Activated T-cell treated with anti-CD3 and anti-CD28 coated beads for 24 hours (primary cell): ENCODE measurements at regions not wholly inside any gene's neighbourhood (a gene's known extent, or its start where the extent isn't known, plus 50 kb on each side); places are given as distances from the start of the nearest gene placed in this dataset.

ENCODE experiments used
- DNase-seq: peaks from one replicate; pipeline ENCODE4 v3.0.0-alpha.2; 2020; ENCODE audit warnings: low read depth

DNA sequence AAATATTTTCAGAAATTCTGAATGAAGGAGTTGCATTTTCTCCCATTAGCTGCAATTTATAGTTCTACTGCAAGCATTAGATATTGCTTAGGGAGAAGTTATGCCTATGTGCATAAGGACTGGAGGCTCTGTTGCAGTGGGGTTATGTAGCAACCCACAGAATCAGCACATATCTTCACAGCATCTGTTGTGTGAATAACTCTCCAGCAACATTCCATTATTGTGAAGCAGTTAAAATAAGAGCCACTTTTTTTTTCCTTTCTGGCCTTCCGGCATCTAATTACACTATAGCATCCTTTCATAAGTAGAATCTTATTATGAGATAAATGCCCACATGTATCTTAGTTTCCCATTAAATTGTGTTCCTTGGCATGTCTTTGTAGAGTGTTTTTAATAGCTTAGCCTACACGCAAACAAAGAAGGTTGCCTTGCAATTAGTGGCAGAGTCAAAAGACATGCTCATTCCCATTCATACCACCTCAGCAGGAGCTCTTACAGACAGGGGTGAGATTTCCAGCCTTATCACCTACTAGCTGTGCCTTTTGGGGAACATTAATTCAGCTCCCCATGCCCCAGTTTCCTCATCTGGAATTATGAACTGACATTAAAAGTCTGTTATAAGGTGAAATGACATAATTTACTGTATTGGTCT is 596.0 kb upstream of the GOT2 start:
- DNase-seq, result no peak

DNA sequence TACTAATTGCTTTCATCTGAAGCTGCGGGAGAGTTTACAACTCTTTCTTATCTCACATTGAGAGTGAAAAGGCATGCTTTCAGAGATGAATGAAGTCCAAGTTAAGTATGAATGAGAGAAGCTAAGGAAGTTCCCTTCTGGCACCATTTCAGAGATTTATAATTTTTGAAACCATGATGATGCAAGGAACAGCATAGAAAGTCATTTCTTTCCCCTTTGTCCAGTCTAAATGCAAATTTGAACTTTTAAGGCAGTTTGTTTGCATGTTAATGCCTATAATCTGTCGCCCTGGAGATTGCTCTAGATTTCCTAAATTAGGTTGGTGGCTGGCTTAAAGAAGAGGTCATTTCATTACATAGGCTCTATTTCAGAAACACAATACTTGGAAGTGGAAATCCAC is 594.8 kb upstream of the GOT2 start:
- no peak for DNase-seq

DNA sequence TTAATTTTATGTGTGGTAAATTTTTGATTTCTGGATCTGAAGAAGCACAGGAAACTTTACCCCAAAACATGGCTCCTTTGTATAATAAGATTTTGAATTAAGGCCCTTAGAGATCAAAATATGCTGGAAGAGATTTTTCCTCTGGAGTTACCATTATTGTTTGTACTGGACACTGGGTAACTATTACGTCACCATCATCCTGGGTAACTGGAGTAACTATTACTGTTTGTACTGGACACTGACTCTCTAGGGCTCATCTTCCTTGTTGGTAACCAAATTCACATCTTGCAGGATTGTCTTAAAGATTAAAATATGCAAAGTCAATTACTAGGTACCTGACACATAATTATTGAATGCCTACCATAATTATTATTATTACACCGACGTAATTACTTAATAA is 593.8 kb upstream of the GOT2 start:
- no peak for DNase-seq

DNA sequence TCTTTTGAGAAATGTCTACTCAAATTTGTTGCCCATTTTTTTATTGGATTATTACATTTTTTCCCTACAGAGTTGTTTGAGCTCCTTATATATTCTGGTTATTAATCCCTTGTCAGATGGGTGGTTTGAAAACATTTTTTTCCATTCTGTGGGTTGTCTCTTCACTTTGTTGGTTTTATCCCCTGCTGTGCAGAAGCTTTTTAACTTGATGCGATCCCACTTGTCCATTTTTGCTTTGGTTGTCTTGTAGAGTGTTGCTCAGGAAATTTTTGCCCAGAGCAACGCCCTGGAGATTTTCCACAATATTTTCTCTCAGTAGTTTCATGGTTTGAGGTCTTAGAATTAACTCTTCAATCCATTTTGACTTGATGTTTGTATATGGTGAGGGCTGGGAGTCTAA is 592.8 kb upstream of the GOT2 start:
- no peak for DNase-seq

DNA sequence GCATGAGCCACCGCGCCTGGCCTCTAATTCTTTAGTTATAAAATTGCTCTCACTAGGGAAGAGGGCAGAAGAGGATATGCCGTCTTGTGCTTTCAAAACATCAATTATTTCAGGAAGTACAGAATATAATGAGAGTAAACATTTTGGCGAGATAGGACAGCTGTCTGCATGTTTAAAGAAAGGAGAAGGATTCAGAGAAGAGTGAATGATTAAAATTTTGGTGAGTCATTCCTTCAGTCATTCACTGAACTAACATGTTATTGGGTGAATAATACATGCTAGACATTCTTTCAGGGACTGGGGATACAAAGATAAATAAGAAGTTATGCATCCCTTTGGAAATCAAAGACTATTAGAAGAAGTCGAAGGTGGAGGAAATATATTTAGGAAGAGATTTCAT is 590.3 kb upstream of the GOT2 start:
- DNase-seq, result no peak

DNA sequence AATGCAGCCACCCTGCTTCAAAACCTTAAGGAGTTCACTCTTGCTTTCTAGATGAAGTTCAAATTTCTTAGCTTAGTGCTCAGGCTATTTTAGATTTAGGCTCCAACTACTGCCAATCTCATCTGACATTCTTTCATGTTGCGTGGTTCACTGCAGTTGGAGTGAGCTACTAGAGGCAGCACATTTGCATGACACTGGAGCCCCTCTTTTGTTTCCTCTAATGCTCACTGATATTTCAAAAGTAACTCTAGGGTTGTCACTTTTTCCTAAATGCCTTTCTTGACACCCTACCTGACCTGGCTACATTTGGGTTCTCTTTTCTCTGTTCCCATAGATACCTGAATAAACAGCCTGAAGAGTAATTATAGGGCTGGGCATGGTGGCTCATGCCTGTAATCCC is 586.5 kb upstream of the GOT2 start:
- DNase-seq, result no peak

DNA sequence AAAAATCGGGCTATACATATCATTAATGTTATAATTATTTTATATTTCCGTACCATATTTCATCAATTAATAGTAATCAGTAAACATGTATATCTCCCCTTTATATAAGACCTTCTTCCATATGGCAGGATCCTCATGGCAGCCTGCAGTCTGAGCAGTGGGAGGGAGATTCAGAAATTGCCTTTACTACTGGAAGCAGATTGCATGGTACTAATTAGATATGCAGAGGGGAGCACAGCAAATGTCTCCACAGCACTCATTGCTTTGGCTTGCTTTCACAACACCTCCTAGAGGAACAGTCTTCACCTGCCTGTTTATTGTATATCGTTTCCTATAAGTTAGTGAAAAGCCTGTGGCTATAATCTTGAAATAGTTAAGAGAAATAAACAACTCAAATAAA is 585.8 kb upstream of the GOT2 start:
- no peak for DNase-seq

DNA sequence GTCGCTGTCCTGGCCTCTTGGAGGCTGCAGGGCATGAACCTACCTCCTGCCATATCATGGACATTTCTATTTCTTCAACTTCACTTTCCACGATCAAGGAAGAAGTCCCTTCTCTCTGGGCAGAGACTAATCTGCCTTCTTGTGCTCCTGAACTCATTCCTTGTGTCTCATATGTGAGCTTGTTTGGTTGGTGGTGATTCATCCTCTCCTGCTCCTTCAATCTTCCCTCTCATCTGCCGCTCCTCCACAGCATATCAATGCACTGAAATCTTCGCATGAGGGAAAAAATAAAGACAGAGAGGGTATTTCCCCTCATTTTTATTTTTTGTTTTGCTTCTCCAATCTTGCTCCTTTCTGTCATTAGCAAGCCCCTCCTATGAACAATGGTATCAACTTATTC is 571.7 kb upstream of the GOT2 start:
- DNase-seq, result no peak

DNA sequence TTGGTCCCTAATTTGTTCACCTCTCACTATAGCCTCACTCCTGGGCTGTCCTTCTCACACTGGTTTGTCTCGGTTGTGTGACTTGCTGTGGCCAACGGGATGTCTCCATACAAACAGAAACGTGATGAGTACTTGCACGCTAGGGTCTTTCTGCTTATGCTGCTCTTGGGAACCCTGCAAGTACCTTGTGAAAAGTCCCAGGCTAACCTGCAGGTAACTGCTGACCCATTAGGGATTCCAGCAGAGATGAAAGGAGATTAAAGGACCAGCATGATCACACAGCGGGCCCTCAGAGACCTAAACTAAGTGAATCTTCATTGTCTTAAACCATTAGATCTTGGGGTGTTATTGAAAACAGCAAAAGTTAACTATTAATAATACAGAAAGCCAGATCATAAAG is 562.8 kb upstream of the GOT2 start:
- no peak for DNase-seq

DNA sequence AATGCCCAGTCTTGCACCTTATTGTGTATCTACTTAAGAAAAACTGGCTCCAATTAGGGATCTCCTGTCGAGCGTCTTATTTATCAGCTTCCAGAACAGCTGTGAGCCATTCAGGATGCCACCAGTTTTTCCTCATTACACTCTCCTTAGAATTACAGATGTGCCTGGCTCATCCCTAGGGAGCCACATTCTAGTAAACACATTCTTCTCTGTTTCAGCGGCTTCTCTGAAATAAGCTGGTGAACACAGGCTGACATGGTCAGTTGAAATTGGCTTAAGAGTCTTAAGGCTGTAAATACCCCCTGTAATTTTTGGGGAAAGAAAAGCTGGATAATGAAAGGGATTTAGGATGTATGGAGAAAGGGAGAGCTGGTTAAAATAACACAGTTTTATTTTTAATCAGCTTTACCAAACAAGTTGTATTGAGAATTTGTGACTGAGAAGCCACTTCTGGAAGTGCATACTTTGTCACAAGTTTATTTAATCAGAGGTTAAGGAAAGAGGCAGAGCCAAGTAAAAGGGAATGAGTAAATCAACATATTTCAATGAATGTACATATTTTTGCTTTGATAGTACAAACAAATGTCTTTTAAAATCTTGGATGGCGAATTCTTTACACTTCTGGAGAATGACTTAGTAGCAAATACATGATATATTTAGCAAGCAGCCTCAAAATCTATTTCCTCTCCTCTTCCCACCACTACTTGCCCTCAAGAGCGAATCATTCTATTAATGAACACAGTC is 562.0 kb upstream of the GOT2 start:
- DNase-seq, result no peak

DNA sequence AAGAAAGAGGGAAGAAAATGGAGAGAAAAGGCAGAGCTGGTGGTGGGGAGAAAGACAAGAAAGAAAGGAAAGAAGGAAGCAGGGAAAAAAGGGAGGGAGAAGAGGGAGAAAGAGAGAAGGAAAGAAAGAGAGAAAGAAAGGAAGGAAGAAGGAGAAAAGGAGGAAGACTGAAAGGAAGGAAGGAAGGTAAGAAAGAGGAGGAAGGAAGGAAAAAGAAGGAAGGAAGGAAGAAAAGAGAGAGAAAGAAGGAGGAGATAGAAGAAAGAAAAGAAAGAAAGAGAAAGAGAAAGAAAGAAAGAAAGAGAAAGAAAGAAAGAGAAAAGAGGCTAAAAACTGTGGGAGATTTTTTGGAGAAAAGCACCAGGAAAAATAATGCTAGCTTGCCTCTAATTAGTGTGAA is 561.4 kb upstream of the GOT2 start:
- no peak for DNase-seq

DNA sequence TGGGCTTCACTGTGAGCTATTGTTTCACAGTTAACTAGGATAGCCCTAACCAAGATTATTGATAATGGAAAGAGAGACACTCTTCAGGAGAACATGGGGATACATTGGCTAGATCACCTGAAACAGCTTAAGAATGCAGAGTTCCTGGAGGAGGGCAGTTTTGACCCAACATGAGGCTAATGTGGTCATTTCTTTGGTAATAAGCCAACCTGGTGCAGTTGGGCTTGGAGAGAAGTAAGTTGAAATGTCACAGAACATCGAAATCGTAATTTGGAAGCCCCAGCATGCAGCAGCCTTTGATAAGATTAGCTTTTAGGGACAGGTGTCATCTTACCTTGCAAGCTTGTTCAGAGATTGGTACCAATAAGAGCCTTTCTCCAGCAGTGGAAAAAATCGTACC is 556.6 kb upstream of the GOT2 start:
- no peak for DNase-seq

DNA sequence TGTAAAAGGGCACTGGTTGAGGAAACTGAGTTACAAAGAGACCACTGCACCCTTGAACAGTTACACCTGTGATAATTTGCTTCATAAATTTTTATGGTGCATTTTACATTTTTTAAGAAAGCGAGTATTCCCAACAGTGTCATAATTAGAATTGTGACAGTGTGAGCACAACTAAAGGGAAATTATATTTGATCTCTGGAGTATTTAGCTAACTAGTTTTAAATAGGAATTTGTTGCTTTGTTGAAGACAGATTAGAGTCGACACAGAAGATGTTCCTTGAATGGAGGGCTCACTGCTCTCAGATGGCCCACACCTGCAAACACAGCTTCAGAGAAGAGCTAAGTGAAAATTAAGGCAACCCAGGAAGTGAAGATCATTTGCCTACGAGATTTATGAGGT is 555.0 kb upstream of the GOT2 start:
- DNase-seq, result no peak

DNA sequence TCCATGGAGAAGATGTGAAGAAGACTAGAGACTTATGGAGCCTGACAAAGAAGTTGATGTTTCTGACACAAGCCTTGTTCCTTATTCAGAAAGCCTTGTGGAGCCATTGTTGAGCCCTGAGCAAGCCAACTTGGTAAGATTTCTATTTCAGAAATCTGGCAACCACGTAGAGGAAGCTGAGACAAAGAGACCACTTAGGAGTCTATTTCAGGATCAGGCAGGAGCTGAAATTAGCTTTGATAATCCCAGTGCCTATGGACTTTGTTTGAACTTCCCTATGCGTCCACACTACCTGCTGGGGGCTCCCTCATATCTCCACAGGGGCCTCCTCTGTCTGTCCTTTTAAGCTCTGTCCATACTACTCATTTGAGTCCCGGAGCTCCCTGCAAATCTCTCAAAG is 540.0 kb upstream of the GOT2 start:
- no peak for DNase-seq

DNA sequence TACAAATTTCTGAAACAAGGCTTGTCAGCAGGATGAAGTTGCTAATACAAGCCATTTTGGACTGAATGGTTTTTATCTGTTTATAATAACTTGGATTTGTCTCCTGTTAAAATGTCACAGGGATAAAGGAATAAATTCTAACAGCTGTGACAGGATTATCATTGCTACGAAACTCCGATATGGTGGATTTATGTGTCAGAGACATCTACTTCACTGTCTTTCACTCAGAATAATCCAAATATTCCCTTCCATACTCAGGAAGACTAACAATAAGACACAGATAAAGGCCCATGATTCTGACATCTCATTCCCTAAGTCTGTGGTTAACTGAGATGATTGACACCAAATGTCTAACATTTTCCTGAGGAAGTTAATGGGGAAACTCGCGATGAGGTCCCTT is 529.8 kb upstream of the GOT2 start:
- no peak for DNase-seq

DNA sequence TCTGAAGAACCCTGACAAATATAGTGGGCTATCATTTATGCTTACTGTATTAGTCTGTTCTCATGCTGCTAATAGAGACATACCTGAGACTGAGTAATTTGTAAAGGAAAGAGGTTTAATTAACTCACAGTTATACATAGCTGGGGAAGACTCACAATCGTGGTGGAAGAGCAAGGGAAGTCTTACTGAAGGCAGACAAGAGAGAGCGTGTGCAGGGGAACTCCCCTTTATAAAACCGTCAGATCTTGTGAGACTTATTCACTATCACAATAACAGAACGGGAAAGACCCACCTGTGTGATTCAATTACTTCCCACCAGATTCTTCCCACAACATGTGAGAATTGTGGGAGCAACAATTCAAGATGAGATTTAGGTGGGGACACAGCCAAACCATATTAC is 526.8 kb upstream of the GOT2 start:
- DNase-seq, result no peak

DNA sequence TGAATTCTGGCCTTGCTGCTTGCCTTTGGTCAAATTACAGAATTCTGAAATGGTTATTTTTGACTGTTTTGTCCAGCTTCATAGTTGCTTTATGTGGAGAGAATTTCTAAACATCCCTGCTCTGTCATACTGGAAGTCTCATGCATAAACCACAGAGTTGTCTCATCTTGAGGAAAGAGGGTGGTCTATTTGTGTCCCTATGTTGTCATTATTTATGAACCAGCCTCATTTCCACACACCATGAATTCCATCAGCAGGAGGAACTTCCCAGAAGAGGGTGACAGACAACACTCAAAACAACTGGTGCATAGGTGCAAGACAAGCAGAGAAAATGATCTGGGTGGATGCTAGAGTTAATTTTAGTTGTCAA is 525.8 kb upstream of the GOT2 start:
- DNase-seq, result no peak

DNA sequence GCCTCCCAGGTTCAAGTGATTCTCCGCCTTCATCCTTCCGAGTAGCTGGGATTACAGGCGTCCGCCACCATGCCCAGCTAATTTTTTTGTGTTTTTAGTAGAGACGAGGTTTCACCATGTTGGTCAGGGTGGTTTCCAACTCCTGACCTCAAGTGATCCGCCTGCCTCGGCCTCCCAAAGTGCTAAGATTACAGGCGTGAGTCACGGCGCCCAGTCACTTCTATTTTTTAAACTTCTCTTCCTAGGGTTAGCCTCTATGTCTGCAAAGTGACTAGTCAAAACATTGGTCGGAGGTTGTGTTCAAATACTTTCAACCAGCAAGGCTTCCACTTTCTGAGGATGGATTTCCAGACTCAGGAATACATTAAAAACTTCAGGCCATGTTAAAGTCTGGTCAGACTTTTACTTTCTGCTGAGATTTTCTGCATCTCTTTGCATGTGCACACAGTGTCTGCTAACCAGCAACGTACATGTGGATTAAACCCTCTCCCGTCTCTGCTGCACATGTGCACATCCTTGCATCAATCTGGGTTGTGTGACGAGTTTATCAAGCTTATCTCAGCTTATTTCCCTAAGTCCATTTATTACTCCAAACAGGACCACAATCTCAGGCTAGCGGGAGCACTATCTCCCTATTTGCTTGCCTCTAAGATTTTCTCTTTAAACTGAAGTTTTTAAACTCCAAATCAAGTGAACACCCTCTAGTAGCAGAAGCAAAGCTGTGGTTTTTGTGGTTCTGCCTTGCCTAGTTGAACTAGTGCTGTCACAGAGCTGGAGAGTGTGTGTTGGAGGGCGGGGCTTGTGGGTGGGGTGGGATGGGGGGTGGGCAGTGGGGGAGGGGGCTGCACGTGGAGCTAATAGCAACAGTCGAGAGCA is 525.2 kb upstream of the GOT2 start:
- DNase-seq, result no peak

DNA sequence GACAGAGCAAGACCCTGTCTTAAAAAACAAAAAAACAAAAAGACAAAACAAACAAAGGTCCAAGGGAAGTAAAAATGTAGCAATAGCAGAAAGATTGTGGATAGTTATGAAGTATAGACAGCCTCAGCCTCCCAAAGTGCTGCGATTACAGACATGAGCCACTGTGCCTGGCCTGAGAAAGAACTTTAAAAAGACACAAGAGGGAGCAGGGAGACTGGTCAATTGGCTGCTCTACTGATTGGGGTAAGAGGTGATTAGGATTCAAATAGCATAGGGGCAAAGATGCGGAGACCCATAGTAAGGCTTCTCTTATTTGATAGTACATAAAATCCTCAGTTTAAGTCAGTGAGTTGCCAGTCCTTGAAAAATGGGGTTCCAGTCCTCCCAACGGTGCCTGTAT is 518.2 kb upstream of the GOT2 start:
- DNase-seq, result no peak

DNA sequence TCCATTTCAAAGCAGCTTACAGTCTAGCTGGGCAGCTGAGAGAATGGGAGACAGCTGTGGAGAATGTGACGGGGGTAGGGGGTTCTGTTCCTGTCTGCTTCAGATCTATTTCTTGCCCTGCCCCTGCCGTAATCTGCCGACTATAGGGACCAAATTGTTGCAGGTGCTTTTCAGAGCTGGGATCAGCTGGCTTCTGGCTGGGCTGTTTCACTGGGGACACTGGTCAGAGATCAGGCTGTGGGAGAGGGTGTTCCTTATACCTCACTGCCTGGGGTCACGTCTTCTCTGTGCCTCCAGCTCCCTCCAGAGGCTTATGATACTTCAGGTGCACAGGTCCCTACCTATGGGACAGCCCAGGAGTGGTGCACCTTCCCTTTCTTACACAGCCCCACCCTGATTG is 514.9 kb upstream of the GOT2 start:
- DNase-seq, result no peak

DNA sequence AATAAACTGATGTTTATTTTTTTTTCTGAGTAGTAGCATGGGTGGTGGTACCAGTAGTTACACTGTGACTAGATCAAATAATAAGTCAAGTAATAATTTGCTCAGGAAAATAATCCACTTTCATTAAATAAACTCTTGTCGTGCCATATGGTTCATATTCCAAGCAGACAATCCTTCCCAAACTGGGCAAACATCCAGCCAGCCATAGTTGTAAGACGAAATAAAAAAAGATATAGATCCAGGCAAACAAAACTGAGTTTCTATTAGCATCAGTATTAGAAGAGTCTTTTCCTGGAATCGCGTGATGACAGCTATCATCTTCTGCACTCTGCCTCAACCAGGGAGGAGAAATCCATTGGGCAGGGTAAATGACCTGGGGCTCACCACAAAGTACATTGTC is 508.4 kb upstream of the GOT2 start:
- DNase-seq, result no peak

DNA sequence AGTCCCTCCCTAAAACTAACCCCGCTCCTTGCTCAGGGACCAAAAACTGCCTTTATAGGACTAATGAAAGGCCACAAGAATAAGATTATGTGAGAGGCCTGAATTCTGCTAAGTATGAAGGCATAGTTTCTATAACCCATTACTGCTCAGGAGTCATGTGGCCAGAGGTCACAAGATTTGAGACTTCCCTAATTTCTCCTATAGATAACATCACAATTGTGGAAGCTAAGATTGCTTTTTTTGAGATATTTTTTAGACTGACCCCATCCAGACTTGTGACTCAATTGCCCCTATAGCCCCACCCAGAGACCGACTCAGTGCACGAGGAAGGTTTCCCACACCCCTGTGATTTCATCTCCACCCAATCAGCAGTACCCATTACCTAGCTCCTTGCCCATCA is 504.1 kb upstream of the GOT2 start:
- no peak for DNase-seq

DNA sequence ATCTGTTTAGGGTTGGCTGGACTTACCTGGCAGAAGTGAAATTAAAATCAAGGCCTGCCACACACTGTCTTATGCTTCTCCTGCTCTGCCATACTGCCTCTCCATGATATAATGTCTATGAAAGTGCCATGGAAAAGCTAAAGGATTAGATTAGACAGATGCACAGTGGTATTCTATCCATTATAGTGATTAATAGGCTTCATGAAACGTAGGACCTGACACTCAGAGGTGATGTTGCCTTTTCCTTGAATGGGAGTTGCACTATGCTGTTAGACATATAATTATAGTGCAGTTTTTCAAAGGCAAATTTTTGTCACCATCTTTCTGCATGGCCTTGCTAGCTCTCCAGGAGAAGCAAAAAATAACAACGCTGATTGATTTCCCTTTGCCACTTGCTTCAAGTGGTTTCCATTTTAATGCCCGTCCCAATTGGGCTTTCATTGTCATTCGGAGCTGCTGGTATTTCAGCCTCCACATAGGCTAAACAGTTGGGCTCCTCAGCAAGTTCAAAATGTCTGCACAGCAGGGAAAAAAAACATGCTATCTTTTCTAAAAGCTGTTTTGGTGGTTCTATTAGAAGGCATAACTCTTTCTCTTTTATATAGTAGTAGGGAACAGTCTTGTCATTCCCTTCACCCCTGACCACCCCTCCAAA is 502.8 kb upstream of the GOT2 start:
- no peak for DNase-seq
